Esophagus squamous epithelium (tissue), 4 donors: ENCODE measurements at regions not wholly inside any gene's neighbourhood (a gene's known extent, or its start where the extent isn't known, plus 50 kb on each side); places are given as distances from the start of the nearest gene placed in this dataset.

ENCODE experiments used
- CTCF ChIP-seq, 6 experiments: fragments of 450-650 bp in 4 of 6; fragments of 200-600 bp in 2 of 6; sonication (generic) in 2 of 6; IDR thresholded peaks; one replicate each; pipeline ENCODE4 v1.5.1; 2016 to 2019; ENCODE audit warnings: antibody characterized with exemption in 6 of 6, mild to moderate bottlenecking in 4 of 6, moderate library complexity in 4 of 6
- POLR2A ChIP-seq, 4 donors: fragments of 450-650 bp; IDR thresholded peaks; one replicate each; pipeline ENCODE4 v1.6.1; 2017; ENCODE audit warnings: antibody characterized with exemption in 4 of 4, mild to moderate bottlenecking in 4 of 4, moderate library complexity in 3 of 4

GRCh38 chr16:86886651-86887050 is 308.3 kb downstream of the FOXL1 start:
- TF ChIP-seq POLR2A (IDR thresholded peaks at IDR 0.05) (no peak), CTCF (IDR thresholded peaks at IDR 0.05) (no peak)
